ENCODE measurements at regions not wholly inside any gene's neighbourhood (a gene's known extent, or its start where the extent isn't known, plus 50 kb on each side); places are given as distances from the start of the nearest gene placed in this dataset.
"Not testable (repeated sequence)": the region's sequence is repeated elsewhere in the genome, so short reads cannot be mapped to it uniquely, and the experiment has no call there.

DNA sequence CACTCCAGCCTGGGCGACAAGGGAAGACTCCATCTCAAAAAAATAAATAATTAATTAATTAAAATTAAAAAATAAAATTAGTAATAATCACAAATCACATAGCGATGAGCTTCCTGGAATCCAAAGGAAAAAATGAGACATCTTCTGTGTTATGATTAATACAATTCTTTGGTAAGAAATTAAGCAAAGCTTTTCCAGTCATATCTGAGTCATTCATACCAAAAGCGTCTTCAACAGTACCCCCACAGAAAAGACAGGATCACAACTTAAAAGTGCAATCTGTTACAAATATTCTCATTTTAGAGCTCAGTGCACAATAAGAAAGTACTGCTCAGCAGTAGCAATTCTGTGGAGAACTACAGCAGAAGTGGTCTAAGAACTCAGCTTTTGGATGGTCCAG is 168.5 kb upstream of the MXRA5 start:
- DNase-seq = no peak
- H3K4me3 ChIP-seq (ENCODE audit: control insufficient read depth in 1 of 7, extremely low read depth in 1 of 7, insufficient read depth in 4 of 7, low read depth in 2 of 7, low read length in 6 of 7) = no peak overlapping the region
- H3K9me3 ChIP-seq (ENCODE audit: control extremely low read depth in 1 of 5, control insufficient read depth in 4 of 5, insufficient read depth in 2 of 5, low read depth in 1 of 5, low read length in 4 of 5) = no peaks in the 10 kb centered on the region
- no peak overlapping the region for H3K27ac ChIP-seq (ENCODE audit: insufficient read depth in 1 of 2, low read depth in 1 of 2, low read length in 2 of 2, poor library complexity in 1 of 2, severe bottlenecking in 2 of 2)
- no peaks in the 10 kb centered on the region for H3K4me1 ChIP-seq (ENCODE audit: control extremely low read depth in 1 of 4, control insufficient read depth in 4 of 4, insufficient read depth in 4 of 4, low read length in 3 of 4)
- CTCF ChIA-PET = no interaction called here
- H3K27me3 ChIP-seq (replicated peaks in 2 of 5; ENCODE audit: control insufficient read depth in 4 of 5, insufficient read depth in 5 of 5, low read length in 4 of 5) = peaks cover 0 to 3% (median 0%) of the 10 kb centered on the region in 5 experiments
- H3K36me3 ChIP-seq (ENCODE audit: control insufficient read depth in 4 of 4, insufficient read depth in 4 of 4, low read length in 3 of 4) = no peaks in the 10 kb centered on the region
- WGBS (ENCODE audit: insufficient coverage) = no CpG with 5 or more reads among the region's 3 CpGs
- POLR2A ChIA-PET = no interaction called here

DNA sequence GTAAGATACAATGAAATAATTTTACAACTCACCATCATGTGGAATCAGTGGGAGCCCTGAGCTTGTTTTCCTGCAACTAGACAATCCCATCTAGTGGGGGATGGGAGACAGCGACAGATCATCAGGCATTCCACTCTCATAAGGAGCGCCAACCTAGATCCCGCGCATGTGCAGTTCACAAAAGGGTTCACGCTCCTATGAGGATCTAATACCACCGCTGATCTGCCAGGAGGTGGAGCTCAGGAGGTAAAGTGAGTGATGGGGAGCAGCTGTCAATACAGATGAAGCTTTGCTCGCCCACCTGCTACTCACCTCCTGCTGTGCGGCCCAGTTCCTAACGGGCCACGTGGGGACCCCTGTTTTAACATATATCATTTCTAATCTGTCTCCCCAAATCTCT is 165.7 kb upstream of the MXRA5 start:
- H3K4me1 ChIP-seq (ENCODE audit: control extremely low read depth in 1 of 4, control insufficient read depth in 4 of 4, insufficient read depth in 4 of 4, low read length in 3 of 4); H3K27me3 ChIP-seq (replicated peaks in 2 of 5; ENCODE audit: control insufficient read depth in 4 of 5, insufficient read depth in 5 of 5, low read length in 4 of 5); CTCF ChIA-PET; H3K4me3 ChIP-seq (ENCODE audit: control insufficient read depth in 1 of 7, extremely low read depth in 1 of 7, insufficient read depth in 4 of 7, low read depth in 2 of 7, low read length in 6 of 7); H3K36me3 ChIP-seq (ENCODE audit: control insufficient read depth in 4 of 4, insufficient read depth in 4 of 4, low read length in 3 of 4); H3K9me3 ChIP-seq (ENCODE audit: control extremely low read depth in 1 of 5, control insufficient read depth in 4 of 5, insufficient read depth in 2 of 5, low read depth in 1 of 5, low read length in 4 of 5); H3K27ac ChIP-seq (ENCODE audit: insufficient read depth in 1 of 2, low read depth in 1 of 2, low read length in 2 of 2, poor library complexity in 1 of 2, severe bottlenecking in 2 of 2); POLR2A ChIA-PET: not testable (repeated sequence)
- DNase-seq = peak in 2 of 3 donors; percentile 5 to 8
- 22% methylated on average over 5 of the region's 10 CpGs for WGBS (ENCODE audit: insufficient coverage)

DNA sequence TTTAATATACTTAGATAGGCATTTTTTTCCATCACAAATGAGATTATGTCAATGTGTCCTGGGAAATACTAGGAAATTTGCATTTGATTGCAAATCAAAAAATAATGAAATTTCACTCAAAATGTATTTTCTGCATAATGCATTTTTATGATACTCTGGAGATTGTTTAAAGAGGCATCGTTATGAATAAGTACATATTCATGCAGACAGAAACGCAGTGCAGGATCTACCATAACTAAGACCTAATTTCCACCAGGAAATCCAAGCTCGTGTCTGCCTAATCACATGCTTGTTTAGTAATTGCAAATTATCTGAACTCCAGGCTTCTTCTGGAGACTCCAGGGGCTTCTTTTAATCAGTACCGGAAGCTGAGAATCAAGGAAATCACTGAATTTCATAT is 163.5 kb upstream of the MXRA5 start:
- POLR2A ChIA-PET = no interaction called here

GRCh38 chrX:3504916-3505315 is 158.5 kb upstream of the MXRA5 start:
- Histone ChIP-seq H3K4me3 (ENCODE audit: control insufficient read depth in 1 of 7, extremely low read depth in 1 of 7, insufficient read depth in 4 of 7, low read depth in 2 of 7, low read length in 6 of 7) (no peak overlapping the region), H3K27me3 (replicated peaks in 2 of 5; ENCODE audit: control insufficient read depth in 4 of 5, insufficient read depth in 5 of 5, low read length in 4 of 5) (no peaks in the 10 kb centered on the region), H3K9me3 (ENCODE audit: control extremely low read depth in 1 of 5, control insufficient read depth in 4 of 5, insufficient read depth in 2 of 5, low read depth in 1 of 5, low read length in 4 of 5) (no peaks in the 10 kb centered on the region), H3K36me3 (ENCODE audit: control insufficient read depth in 4 of 4, insufficient read depth in 4 of 4, low read length in 3 of 4) (no peaks in the 10 kb centered on the region), H3K27ac (ENCODE audit: insufficient read depth in 1 of 2, low read depth in 1 of 2, low read length in 2 of 2, poor library complexity in 1 of 2, severe bottlenecking in 2 of 2) (no peak overlapping the region), H3K4me1 (ENCODE audit: control extremely low read depth in 1 of 4, control insufficient read depth in 4 of 4, insufficient read depth in 4 of 4, low read length in 3 of 4) (no peaks in the 10 kb centered on the region)
- CTCF ChIA-PET = no interaction called here
- DNase-seq = no peak
- WGBS (ENCODE audit: insufficient coverage) = 94% methylated on average over 3 of the region's 3 CpGs
- POLR2A ChIA-PET = no interaction called here

More for the DNA sequence above, 163.5 kb upstream of the MXRA5 start:
- Histone ChIP-seq H3K27ac (ENCODE audit: insufficient read depth in 1 of 2, low read depth in 1 of 2, low read length in 2 of 2, poor library complexity in 1 of 2, severe bottlenecking in 2 of 2) (no peak overlapping the region), H3K9me3 (ENCODE audit: control extremely low read depth in 1 of 5, control insufficient read depth in 4 of 5, insufficient read depth in 2 of 5, low read depth in 1 of 5, low read length in 4 of 5) (no peaks in the 10 kb centered on the region), H3K4me3 (ENCODE audit: control insufficient read depth in 1 of 7, extremely low read depth in 1 of 7, insufficient read depth in 4 of 7, low read depth in 2 of 7, low read length in 6 of 7) (no peak overlapping the region), H3K4me1 (ENCODE audit: control extremely low read depth in 1 of 4, control insufficient read depth in 4 of 4, insufficient read depth in 4 of 4, low read length in 3 of 4) (no peaks in the 10 kb centered on the region), H3K27me3 (replicated peaks in 2 of 5; ENCODE audit: control insufficient read depth in 4 of 5, insufficient read depth in 5 of 5, low read length in 4 of 5) (no peaks in the 10 kb centered on the region), H3K36me3 (ENCODE audit: control insufficient read depth in 4 of 4, insufficient read depth in 4 of 4, low read length in 3 of 4) (no peaks in the 10 kb centered on the region)
- no peak for DNase-seq
- CTCF ChIA-PET = no interaction called here
- WGBS (ENCODE audit: insufficient coverage) = 75% methylated on average over 2 of the region's 4 CpGs

DNA sequence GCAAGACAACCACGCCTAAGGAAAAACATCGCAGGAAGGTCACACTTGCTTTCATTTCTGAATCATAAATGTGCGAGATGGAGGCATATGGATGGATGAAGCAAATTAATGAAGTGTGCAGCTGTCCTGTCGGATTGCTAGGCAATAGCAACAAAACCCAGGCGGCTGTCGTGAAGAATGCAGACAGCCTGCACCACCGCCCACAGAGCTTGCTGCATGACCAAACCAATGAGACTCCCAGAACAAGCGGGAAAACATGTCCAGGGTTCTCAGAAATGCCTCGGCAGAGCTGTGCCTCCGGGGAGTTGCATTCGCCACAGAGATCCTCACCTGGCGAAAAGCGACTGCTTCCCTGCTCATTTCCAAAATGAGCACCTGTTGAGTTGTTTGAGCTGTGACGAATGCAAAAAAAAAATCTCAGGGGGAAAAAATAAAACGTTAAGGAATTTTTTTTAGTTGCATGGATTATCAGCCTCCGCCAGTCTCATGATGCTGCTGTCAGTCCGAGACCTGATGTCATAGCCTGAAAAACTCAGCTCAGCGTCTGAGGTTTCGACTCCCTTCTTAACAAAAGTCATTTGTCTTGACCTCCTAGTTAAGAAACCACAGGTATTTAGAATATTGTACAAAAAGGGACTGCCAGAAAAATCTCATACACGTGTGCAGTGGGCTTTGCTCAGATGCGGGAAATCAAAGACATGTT is 155.5 kb upstream of the MXRA5 start:
- POLR2A ChIA-PET = no interaction called here
- Histone ChIP-seq H3K27me3 (replicated peaks in 2 of 5; ENCODE audit: control insufficient read depth in 4 of 5, insufficient read depth in 5 of 5, low read length in 4 of 5) (peaks cover 0 to 3% (median 0%) of the 10 kb centered on the region in 5 experiments), H3K9me3 (ENCODE audit: control extremely low read depth in 1 of 5, control insufficient read depth in 4 of 5, insufficient read depth in 2 of 5, low read depth in 1 of 5, low read length in 4 of 5) (no peaks in the 10 kb centered on the region), H3K4me1 (ENCODE audit: control extremely low read depth in 1 of 4, control insufficient read depth in 4 of 4, insufficient read depth in 4 of 4, low read length in 3 of 4) (no peaks in the 10 kb centered on the region), H3K4me3 (ENCODE audit: control insufficient read depth in 1 of 7, extremely low read depth in 1 of 7, insufficient read depth in 4 of 7, low read depth in 2 of 7, low read length in 6 of 7) (no peak overlapping the region), H3K36me3 (ENCODE audit: control insufficient read depth in 4 of 4, insufficient read depth in 4 of 4, low read length in 3 of 4) (no peaks in the 10 kb centered on the region), H3K27ac (ENCODE audit: insufficient read depth in 1 of 2, low read depth in 1 of 2, low read length in 2 of 2, poor library complexity in 1 of 2, severe bottlenecking in 2 of 2) (no peak overlapping the region)
- DNase-seq = no peak
- CTCF ChIA-PET = no interaction called here
- WGBS (ENCODE audit: insufficient coverage) = 94% methylated on average over 20 of the region's 21 CpGs

- not testable (repeated sequence) for DNase-seq
- 94% methylated on average over 7 of the region's 12 CpGs for WGBS (ENCODE audit: insufficient coverage)
These were observed 149.7 kb upstream of the MXRA5 start for GRCh38 chrX:3495836-3496769.

DNA sequence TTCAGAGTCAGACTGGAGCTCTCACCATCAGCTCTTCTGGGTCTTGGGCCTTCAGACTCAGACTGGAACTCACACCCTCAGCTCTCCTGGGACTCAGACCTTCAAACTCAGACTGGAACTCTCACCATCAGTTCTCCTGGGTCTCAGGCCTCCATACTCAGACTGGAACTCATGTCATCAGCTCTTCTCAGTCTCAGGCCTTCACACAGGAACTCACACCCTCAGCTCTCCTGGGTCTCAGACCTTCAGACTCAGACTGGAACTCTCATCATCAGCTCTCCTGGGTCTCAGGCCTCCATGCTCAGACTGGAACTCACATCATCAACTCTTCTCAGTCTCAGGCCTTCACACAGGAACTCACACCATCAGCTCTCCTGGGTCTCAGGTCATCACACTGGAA is 147.2 kb upstream of the MXRA5 start:
- no peaks in the 10 kb centered on the region for H3K27me3 ChIP-seq (replicated peaks in 2 of 5; ENCODE audit: control insufficient read depth in 4 of 5, insufficient read depth in 5 of 5, low read length in 4 of 5)
- H3K36me3 ChIP-seq (ENCODE audit: control insufficient read depth in 4 of 4, insufficient read depth in 4 of 4, low read length in 3 of 4) = no peaks in the 10 kb centered on the region
- no peak overlapping the region for H3K4me3 ChIP-seq (ENCODE audit: control insufficient read depth in 1 of 7, extremely low read depth in 1 of 7, insufficient read depth in 4 of 7, low read depth in 2 of 7, low read length in 6 of 7)
- H3K9me3 ChIP-seq (ENCODE audit: control extremely low read depth in 1 of 5, control insufficient read depth in 4 of 5, insufficient read depth in 2 of 5, low read depth in 1 of 5, low read length in 4 of 5) = peaks cover 0 to 3% (median 0%) of the 10 kb centered on the region in 5 experiments
- CTCF ChIA-PET = no interaction called here
- POLR2A ChIA-PET = no interaction called here
- no peaks in the 10 kb centered on the region for H3K4me1 ChIP-seq (ENCODE audit: control extremely low read depth in 1 of 4, control insufficient read depth in 4 of 4, insufficient read depth in 4 of 4, low read length in 3 of 4)
- no peak for DNase-seq
- H3K27ac ChIP-seq (ENCODE audit: insufficient read depth in 1 of 2, low read depth in 1 of 2, low read length in 2 of 2, poor library complexity in 1 of 2, severe bottlenecking in 2 of 2) = no peak overlapping the region

More at GRCh38 chrX:3495836-3496769, 149.7 kb upstream of the MXRA5 start:
- H3K27ac ChIP-seq (ENCODE audit: insufficient read depth in 1 of 2, low read depth in 1 of 2, low read length in 2 of 2, poor library complexity in 1 of 2, severe bottlenecking in 2 of 2); H3K4me1 ChIP-seq (ENCODE audit: control extremely low read depth in 1 of 4, control insufficient read depth in 4 of 4, insufficient read depth in 4 of 4, low read length in 3 of 4); H3K9me3 ChIP-seq (ENCODE audit: control extremely low read depth in 1 of 5, control insufficient read depth in 4 of 5, insufficient read depth in 2 of 5, low read depth in 1 of 5, low read length in 4 of 5); POLR2A ChIA-PET; H3K4me3 ChIP-seq (ENCODE audit: control insufficient read depth in 1 of 7, extremely low read depth in 1 of 7, insufficient read depth in 4 of 7, low read depth in 2 of 7, low read length in 6 of 7); H3K27me3 ChIP-seq (replicated peaks in 2 of 5; ENCODE audit: control insufficient read depth in 4 of 5, insufficient read depth in 5 of 5, low read length in 4 of 5); H3K36me3 ChIP-seq (ENCODE audit: control insufficient read depth in 4 of 4, insufficient read depth in 4 of 4, low read length in 3 of 4); CTCF ChIA-PET: not testable (repeated sequence)

Data from common myeloid progenitor, CD34-positive (primary cell).